HG02588 (cell line): ENCODE measurements at regions not wholly inside any gene's neighbourhood (a gene's known extent, or its start where the extent isn't known, plus 50 kb on each side); places are given as distances from the start of the nearest gene placed in this dataset.
"Not testable (repeated sequence)": the region's sequence is repeated elsewhere in the genome, so short reads cannot be mapped to it uniquely, and the experiment has no call there.

ENCODE experiments used
- ATAC-seq: cut with Tn5 transposase; IDR thresholded peaks from one replicate; pipeline ENCODE4 v1.9.1; 2021; ENCODE audit warnings: mild to moderate bottlenecking, moderate library complexity; ENCODE audit not compliant: unreplicated experiment

GRCh38 chr13:22993148-22993547 lies 187.6 kb upstream of the SGCG start:
- ATAC-seq = no peak

GRCh38 chr13:23003446-23003845 lies 177.3 kb upstream of the SGCG start:
- no peak for ATAC-seq

GRCh38 chr13:23007426-23007825 lies 173.4 kb upstream of the SGCG start:
- no peak for ATAC-seq

- no peak for ATAC-seq
These were observed 162.6 kb upstream of the SGCG start for GRCh38 chr13:23018143-23018542.

- ATAC-seq = peak; percentile 89
These were observed 160.4 kb upstream of the SGCG start for GRCh38 chr13:23020246-23020843.

GRCh38 chr13:23021906-23022305 lies 158.9 kb upstream of the SGCG start:
- ATAC-seq = no peak

- ATAC-seq = no peak
These were observed 158.1 kb upstream of the SGCG start for GRCh38 chr13:23022704-23023103.

- ATAC-seq = no peak
These were observed 154.7 kb upstream of the SGCG start for GRCh38 chr13:23025864-23026608.

- ATAC-seq = no peak
These were observed 141.4 kb upstream of the SGCG start for GRCh38 chr13:23039266-23039935.

- no peak for ATAC-seq
These were observed 138.6 kb upstream of the SGCG start for GRCh38 chr13:23042181-23042580.

- no peak for ATAC-seq
These were observed 135.9 kb upstream of the SGCG start for GRCh38 chr13:23044906-23045305.

- ATAC-seq = no peak
These were observed 130.7 kb upstream of the SGCG start for GRCh38 chr13:23050126-23050525.

- not testable (repeated sequence) for ATAC-seq
These were observed 127.1 kb upstream of the SGCG start for GRCh38 chr13:23053711-23054110.

GRCh38 chr13:23059173-23059572 lies 121.6 kb upstream of the SGCG start:
- ATAC-seq = no peak

- no peak for ATAC-seq
These were observed 119.8 kb upstream of the SGCG start for GRCh38 chr13:23060959-23061358.

GRCh38 chr13:23067129-23067528 lies 113.7 kb upstream of the SGCG start:
- ATAC-seq = no peak

- no peak for ATAC-seq
These were observed 111.2 kb upstream of the SGCG start for GRCh38 chr13:23069566-23069965.

- no peak for ATAC-seq
These were observed 106.5 kb upstream of the SGCG start for GRCh38 chr13:23074075-23074828.

- no peak for ATAC-seq
These were observed 99.6 kb upstream of the SGCG start for GRCh38 chr13:23081220-23081619.

GRCh38 chr13:23081901-23082300 lies 98.9 kb upstream of the SGCG start:
- no peak for ATAC-seq

GRCh38 chr13:23086968-23087623 lies 93.7 kb upstream of the SGCG start:
- no peak for ATAC-seq
